ENCODE measurements at regions not wholly inside any gene's neighbourhood (a gene's known extent, or its start where the extent isn't known, plus 50 kb on each side); places are given as distances from the start of the nearest gene placed in this dataset.
"Not testable (repeated sequence)": the region's sequence is repeated elsewhere in the genome, so short reads cannot be mapped to it uniquely, and the experiment has no call there.

- TF ChIP-seq CTCF (IDR thresholded peaks at IDR 0.05), result peak; percentile 69 to 83 (median 77)
- TF ChIP-seq POLR2A (IDR thresholded peaks at IDR 0.05; ENCODE audit: low read depth), result not testable (repeated sequence)
Measured at GRCh38 chr1:148371551-148371994, 111.5 kb downstream of the PPIAL4G start.

Measured in esophagus muscularis mucosa (tissue), 3 donors.